BLaER1 (cell line): ENCODE measurements at regions not wholly inside any gene's neighbourhood (a gene's known extent, or its start where the extent isn't known, plus 50 kb on each side); places are given as distances from the start of the nearest gene placed in this dataset.

Source experiments
- H3K27ac ChIP-seq: shearing (Covaris generic); formaldehyde crosslinking; 2 replicates; pipeline ENCODE4 v1.8.1; 2022
- H3K27me3 ChIP-seq: shearing (Covaris generic); formaldehyde crosslinking; 2 replicates; pipeline ENCODE4 v1.8.1; 2022
- H3K36me3 ChIP-seq: shearing (Covaris generic); formaldehyde crosslinking; 2 replicates; pipeline ENCODE4 v1.8.1; 2022
- H3K4me1 ChIP-seq: shearing (Covaris generic); formaldehyde crosslinking; 2 replicates; pipeline ENCODE4 v1.8.1; 2022
- H3K4me2 ChIP-seq: shearing (Covaris generic); formaldehyde crosslinking; 2 replicates; pipeline ENCODE4 v1.8.1; 2022
- H3K4me3 ChIP-seq: shearing (Covaris generic); formaldehyde crosslinking; 2 replicates; pipeline ENCODE4 v1.8.1; 2022
- H3K9ac ChIP-seq: shearing (Covaris generic); formaldehyde crosslinking; 2 replicates; pipeline ENCODE4 v1.8.1; 2022
- H3K9me3 ChIP-seq: shearing (Covaris generic); formaldehyde crosslinking; 2 replicates; pipeline ENCODE4 v1.8.1; 2022
- H4K20me1 ChIP-seq: shearing (Covaris generic); formaldehyde crosslinking; 2 replicates; pipeline ENCODE4 v1.8.1; 2022
- Cebpa-rat ChIP-seq: shearing (Covaris generic); IDR thresholded peaks from 2 replicates; pipeline ENCODE4 v1.8.1; 2022

DNA sequence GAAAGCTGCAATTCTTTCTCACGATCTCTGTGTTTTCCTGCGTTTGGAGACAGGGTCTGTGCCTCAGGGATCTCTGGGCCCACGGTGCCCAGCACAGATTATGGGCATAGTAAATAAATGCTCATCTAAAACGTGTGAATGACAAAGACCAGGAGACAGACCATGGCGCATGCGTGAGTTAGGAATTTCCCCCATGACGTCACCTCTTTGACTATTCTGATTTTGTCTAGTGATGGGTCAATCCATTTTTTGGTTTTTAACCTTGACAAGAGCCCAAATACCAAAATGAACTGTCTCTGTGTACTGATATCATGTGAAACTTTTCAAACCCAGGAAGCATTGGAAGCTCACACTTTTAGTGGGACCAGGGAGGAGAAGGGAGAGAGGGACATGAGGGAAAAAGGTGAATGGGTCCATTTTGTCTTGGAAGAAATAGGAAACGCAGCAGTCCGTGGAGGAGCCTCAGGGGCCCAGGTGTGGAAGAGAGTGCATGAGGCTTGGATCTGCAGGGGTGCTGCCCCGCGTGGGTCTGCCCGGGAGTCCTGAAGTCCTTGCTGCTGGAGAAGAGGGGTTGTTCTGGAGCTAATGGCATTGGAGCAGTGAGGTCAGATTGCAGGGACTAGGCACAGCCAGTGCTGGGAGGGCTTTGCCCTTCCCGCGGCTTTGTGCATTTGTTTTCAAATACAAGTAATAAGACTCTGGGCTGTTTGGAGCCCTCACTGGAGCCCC, 172.2 kb downstream of the ASB1 start:
- H3K9me3 ChIP-seq = peaks cover 23% of the 10 kb centered on the region
- H3K27me3 ChIP-seq = no peaks in the 10 kb centered on the region
- H3K4me1 ChIP-seq = peaks cover 16% of the 10 kb centered on the region
- H3K9ac ChIP-seq = no peak overlapping the region
- H3K4me3 ChIP-seq = no peak overlapping the region
- no peak overlapping the region for H3K4me2 ChIP-seq
- no peak overlapping the region for H3K27ac ChIP-seq
- no peaks in the 10 kb centered on the region for H3K36me3 ChIP-seq
- no peak for TF ChIP-seq Cebpa-rat
- no peaks in the 10 kb centered on the region for H4K20me1 ChIP-seq

DNA sequence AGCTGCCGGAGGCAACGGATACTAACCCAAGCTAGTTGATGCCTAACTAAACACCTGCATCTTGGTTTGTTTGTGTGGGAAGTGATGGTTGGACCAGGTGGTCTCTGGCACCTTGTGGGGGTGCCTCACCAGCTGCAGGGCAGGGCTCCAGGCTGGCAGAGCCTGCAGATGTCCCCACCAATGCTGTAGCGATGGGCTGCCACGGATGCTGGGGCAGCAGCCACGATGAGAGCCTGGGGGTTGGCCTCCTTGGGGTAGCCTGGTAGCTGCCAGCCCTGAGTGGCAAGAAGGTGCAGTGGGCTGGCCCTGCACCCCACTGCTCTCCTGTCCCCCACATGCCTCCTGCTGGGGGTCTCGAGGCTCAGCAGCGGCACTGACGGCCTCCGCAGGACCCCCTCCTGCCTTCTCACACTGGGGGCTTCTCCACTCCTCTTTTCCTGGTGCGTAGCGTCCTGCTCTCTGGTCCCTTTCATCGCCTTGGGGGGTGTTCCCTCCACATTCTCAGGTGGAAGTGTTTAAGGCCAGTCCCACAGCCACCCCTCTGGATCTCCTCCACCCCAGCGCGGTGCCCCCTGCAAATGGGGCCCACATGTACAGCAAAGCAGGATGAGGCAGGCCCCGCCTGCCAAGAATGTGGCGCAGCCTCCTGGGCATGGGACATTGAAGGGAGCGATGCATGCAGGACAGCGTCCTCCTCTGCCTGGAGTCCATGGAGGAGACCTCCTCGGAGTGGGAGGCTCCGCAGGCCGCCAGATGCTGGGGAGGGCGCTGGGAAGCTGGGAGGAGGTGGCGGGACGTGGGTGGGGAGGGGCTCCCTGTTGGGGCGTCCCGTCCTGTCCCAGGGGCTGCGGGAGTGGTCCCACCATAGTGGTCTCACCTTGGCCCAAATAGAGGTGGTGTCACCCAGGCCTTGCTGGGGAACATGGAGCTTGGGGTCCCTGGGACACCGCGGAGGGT, 173.1 kb downstream of the ASB1 start:
- H3K4me1 ChIP-seq = peaks cover 16% of the 10 kb centered on the region
- H3K9me3 ChIP-seq = peaks cover 30% of the 10 kb centered on the region
- H4K20me1 ChIP-seq = no peaks in the 10 kb centered on the region
- no peak overlapping the region for H3K27ac ChIP-seq
- H3K27me3 ChIP-seq = no peaks in the 10 kb centered on the region
- H3K4me3 ChIP-seq = no peak overlapping the region
- H3K9ac ChIP-seq = no peak overlapping the region
- no peak overlapping the region for H3K4me2 ChIP-seq
- no peak for TF ChIP-seq Cebpa-rat
- H3K36me3 ChIP-seq = no peaks in the 10 kb centered on the region

- Histone ChIP-seq H3K27ac (no peak overlapping the region), H3K9ac (no peak overlapping the region), H4K20me1 (no peaks in the 10 kb centered on the region), H3K4me2 (no peak overlapping the region), H3K4me1 (peaks cover 16% of the 10 kb centered on the region), H3K9me3 (peaks cover 30% of the 10 kb centered on the region), H3K36me3 (no peaks in the 10 kb centered on the region), H3K4me3 (no peak overlapping the region), H3K27me3 (no peaks in the 10 kb centered on the region)
- TF ChIP-seq Cebpa-rat = no peak
These were observed 174.0 kb downstream of the ASB1 start for GRCh38 chr2:238600506-238601432.

DNA sequence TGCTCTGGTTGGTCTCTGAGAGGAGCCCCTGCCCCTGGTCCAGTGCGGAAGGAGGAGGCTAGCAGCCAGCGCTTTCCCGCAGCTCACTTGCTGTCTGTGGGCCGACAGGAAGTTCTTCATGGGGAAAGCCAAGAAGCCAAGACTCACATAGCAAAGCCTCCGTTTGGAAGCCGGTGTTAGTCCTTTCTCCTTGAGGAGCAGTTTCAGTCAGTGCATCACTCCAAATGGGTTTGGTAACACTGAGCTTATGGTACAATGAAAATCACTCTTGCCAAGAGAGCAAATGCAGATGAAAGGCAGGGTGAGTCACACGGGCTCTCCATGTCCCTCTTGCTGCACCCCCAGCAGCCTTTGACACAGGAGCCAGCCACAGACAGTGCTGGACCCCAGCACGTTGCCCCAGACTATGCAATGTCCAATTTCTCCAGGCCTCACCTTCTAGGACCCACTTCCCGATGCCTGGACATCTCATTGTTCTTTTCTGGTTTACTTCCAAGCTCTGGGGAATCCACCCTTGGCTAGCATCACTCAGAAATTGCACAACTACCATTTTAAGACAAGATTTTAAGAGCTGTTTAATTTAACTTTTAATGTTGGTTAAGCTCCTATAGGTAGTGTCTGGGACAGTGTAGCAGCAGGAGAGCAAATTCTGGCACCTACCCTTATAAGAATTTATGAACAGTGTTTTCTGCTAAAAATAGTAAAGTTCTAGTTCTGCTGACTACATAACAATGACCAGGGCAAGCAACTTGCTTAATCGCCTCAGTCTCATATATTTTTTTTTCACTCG, 174.9 kb downstream of the ASB1 start:
- H3K4me2 ChIP-seq = no peak overlapping the region
- no peak overlapping the region for H3K9ac ChIP-seq
- no peaks in the 10 kb centered on the region for H3K36me3 ChIP-seq
- peaks cover 16% of the 10 kb centered on the region for H3K4me1 ChIP-seq
- no peak overlapping the region for H3K27ac ChIP-seq
- peaks cover 34% of the 10 kb centered on the region for H3K9me3 ChIP-seq
- no peak overlapping the region for H3K4me3 ChIP-seq
- no peaks in the 10 kb centered on the region for H4K20me1 ChIP-seq
- no peak for TF ChIP-seq Cebpa-rat
- no peaks in the 10 kb centered on the region for H3K27me3 ChIP-seq

- H3K4me2 ChIP-seq = peak overlapping the region; percentile 6; the same call in 1 of the 2 replicates
- peaks cover 42% of the 10 kb centered on the region for H3K9me3 ChIP-seq
- H3K4me1 ChIP-seq = peaks cover 13% of the 10 kb centered on the region
- no peaks in the 10 kb centered on the region for H3K27me3 ChIP-seq
- H4K20me1 ChIP-seq = no peaks in the 10 kb centered on the region
- no peak overlapping the region for H3K9ac ChIP-seq
- no peaks in the 10 kb centered on the region for H3K36me3 ChIP-seq
- no peak overlapping the region for H3K4me3 ChIP-seq
- no peak overlapping the region for H3K27ac ChIP-seq
- TF ChIP-seq Cebpa-rat = no peak
These were observed 175.7 kb downstream of the ASB1 start for GRCh38 chr2:238602223-238602960.

GRCh38 chr2:238603596-238603995, 176.9 kb downstream of the ASB1 start:
- no peaks in the 10 kb centered on the region for H4K20me1 ChIP-seq
- H3K4me2 ChIP-seq = no peak overlapping the region
- no peaks in the 10 kb centered on the region for H3K36me3 ChIP-seq
- H3K4me1 ChIP-seq = peaks cover 8% of the 10 kb centered on the region
- no peaks in the 10 kb centered on the region for H3K27me3 ChIP-seq
- no peak overlapping the region for H3K4me3 ChIP-seq
- no peak overlapping the region for H3K27ac ChIP-seq
- H3K9ac ChIP-seq = no peak overlapping the region
- TF ChIP-seq Cebpa-rat = no peak
- H3K9me3 ChIP-seq = peaks cover 54% of the 10 kb centered on the region

GRCh38 chr2:238606311-238606710, 179.6 kb downstream of the ASB1 start:
- Histone ChIP-seq H3K4me3 (no peak overlapping the region), H3K9ac (no peak overlapping the region), H3K27me3 (no peaks in the 10 kb centered on the region), H3K27ac (no peak overlapping the region), H4K20me1 (no peaks in the 10 kb centered on the region), H3K4me1 (peaks cover 8% of the 10 kb centered on the region), H3K4me2 (no peak overlapping the region), H3K36me3 (no peaks in the 10 kb centered on the region), H3K9me3 (peaks cover 68% of the 10 kb centered on the region)
- no peak for TF ChIP-seq Cebpa-rat

DNA sequence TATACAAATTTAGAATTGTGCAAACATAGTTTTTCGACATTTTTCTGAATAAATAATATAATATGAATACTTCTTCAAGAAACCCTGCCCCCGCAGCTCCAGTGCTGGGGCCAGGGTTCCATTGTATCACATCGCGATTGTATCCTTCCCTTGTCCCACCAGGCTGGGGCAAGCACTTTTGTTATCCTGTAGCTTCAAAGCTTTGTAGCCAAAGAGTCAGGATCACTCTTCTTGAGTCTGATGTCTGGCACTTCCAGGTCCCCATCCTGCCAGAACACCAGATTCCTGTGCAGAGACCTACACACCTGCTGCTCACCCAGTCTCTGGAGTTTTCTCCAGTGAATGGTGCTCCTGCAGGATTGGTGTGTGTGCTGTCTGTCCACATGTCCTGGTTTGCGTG, 186.9 kb downstream of the ASB1 start:
- no peaks in the 10 kb centered on the region for H3K4me1 ChIP-seq
- no peak for TF ChIP-seq Cebpa-rat
- H3K27me3 ChIP-seq = no peaks in the 10 kb centered on the region
- peaks cover 37% of the 10 kb centered on the region for H3K9me3 ChIP-seq
- no peak overlapping the region for H3K9ac ChIP-seq
- no peak overlapping the region for H3K27ac ChIP-seq
- no peak overlapping the region for H3K4me2 ChIP-seq
- H4K20me1 ChIP-seq = no peaks in the 10 kb centered on the region
- no peaks in the 10 kb centered on the region for H3K36me3 ChIP-seq
- no peak overlapping the region for H3K4me3 ChIP-seq
